H9 (cell line): ENCODE measurements at regions not wholly inside any gene's neighbourhood (a gene's known extent, or its start where the extent isn't known, plus 50 kb on each side); places are given as distances from the start of the nearest gene placed in this dataset.
A peak's percentile ranks its signal among the peaks of the same experiment; 100 is the strongest.

Experiments
- DNase-seq: peaks from one replicate; pipeline ENCODE4 v3.0.0-alpha.2; 2017
- H2AFZ ChIP-seq: one replicate; pipeline ENCODE4 v1.6.1; 2013; ENCODE audit warnings: mild to moderate bottlenecking, low read length, control low read depth, moderate library complexity
- H2AK5ac ChIP-seq: 2 replicates; pipeline ENCODE4 v1.6.1; 2013; ENCODE audit warnings: low read length, control low read depth, mixed read lengths; ENCODE audit not compliant: insufficient read length
- H2BK120ac ChIP-seq: one replicate; pipeline ENCODE4 v1.6.1; 2013; ENCODE audit warnings: low read depth, mild to moderate bottlenecking, low read length, control low read depth, inconsistent platforms; ENCODE audit not compliant: poor library complexity, severe bottlenecking
- H2BK12ac ChIP-seq: 2 replicates; pipeline ENCODE4 v1.6.1; 2013; ENCODE audit warnings: low read length, control low read depth, mixed read lengths, low read depth; ENCODE audit not compliant: insufficient read length
- H2BK15ac ChIP-seq: 2 replicates; pipeline ENCODE4 v1.6.1; 2013; ENCODE audit warnings: low read depth, low read length, control low read depth
- H2BK20ac ChIP-seq: one replicate; pipeline ENCODE4 v1.6.1; 2013; ENCODE audit warnings: low read depth, mild to moderate bottlenecking, low read length, control low read depth, inconsistent platforms; ENCODE audit not compliant: poor library complexity, severe bottlenecking
- H2BK5ac ChIP-seq: 2 replicates; pipeline ENCODE4 v1.6.1; 2013; ENCODE audit warnings: low read length, control low read depth, mixed read lengths; ENCODE audit not compliant: insufficient read length
- H3K14ac ChIP-seq: 2 replicates; pipeline ENCODE4 v1.6.1; 2013; ENCODE audit warnings: low read length, control low read depth; ENCODE audit not compliant: insufficient read depth
- H3K18ac ChIP-seq: 2 replicates; pipeline ENCODE4 v1.6.1; 2013; ENCODE audit warnings: low read depth, mild to moderate bottlenecking, mixed read lengths, low read length, control low read depth; ENCODE audit not compliant: insufficient read length
- H3K23ac ChIP-seq: 2 replicates; pipeline ENCODE4 v1.6.1; 2013; ENCODE audit warnings: low read length, control low read depth, mixed read lengths, low read depth; ENCODE audit not compliant: insufficient read length
- H3K23me2 ChIP-seq: 2 replicates; pipeline ENCODE4 v1.6.1; 2013; ENCODE audit warnings: low read depth, mild to moderate bottlenecking, mixed read lengths, low read length, control low read depth; ENCODE audit not compliant: insufficient read length, poor library complexity, severe bottlenecking
- H3K27ac ChIP-seq: 2 replicates; pipeline ENCODE4 v1.5.1; 2013; ENCODE audit warnings: low read length, control low read depth, mixed read lengths, low read depth; ENCODE audit not compliant: insufficient read length
- H3K27me3 ChIP-seq: 2 replicates; pipeline ENCODE4 v1.6.1; 2013; ENCODE audit warnings: low read length, control low read depth, inconsistent platforms; ENCODE audit not compliant: insufficient read depth
- H3K4ac ChIP-seq: 2 replicates; pipeline ENCODE4 v1.6.1; 2013; ENCODE audit warnings: low read depth, mild to moderate bottlenecking, control low read depth, inconsistent platforms, low read length, moderate library complexity
- H3K4me1 ChIP-seq: 2 replicates; pipeline ENCODE4 v1.6.1; 2013; ENCODE audit warnings: low read length, control low read depth, inconsistent platforms; ENCODE audit not compliant: insufficient read depth
- H3K4me2 ChIP-seq: 2 replicates; pipeline ENCODE4 v1.6.1; 2013; ENCODE audit warnings: low read length, control low read depth, mixed read lengths; ENCODE audit not compliant: insufficient read length, insufficient read depth
- H3K56ac ChIP-seq: 2 replicates; pipeline ENCODE4 v1.6.1; 2013; ENCODE audit warnings: low read depth, mild to moderate bottlenecking, mixed read lengths, low read length, control low read depth; ENCODE audit not compliant: insufficient read length
- H3K79me1 ChIP-seq: 2 replicates; pipeline ENCODE4 v1.6.1; 2013; ENCODE audit warnings: low read depth, mild to moderate bottlenecking, moderate library complexity, low read length, control low read depth, inconsistent platforms; ENCODE audit not compliant: insufficient read depth, poor library complexity, severe bottlenecking
- H3K79me2 ChIP-seq: 2 replicates; pipeline ENCODE4 v1.6.1; 2013; ENCODE audit warnings: low read length, control low read depth, inconsistent platforms; ENCODE audit not compliant: insufficient read depth
- H3K9ac ChIP-seq: 2 replicates; pipeline ENCODE4 v1.6.1; 2013; ENCODE audit warnings: low read length, control low read depth, mixed read lengths; ENCODE audit not compliant: insufficient read length; ENCODE audit errors: extremely low read depth
- H3K9me3 ChIP-seq: one replicate; pipeline ENCODE4 v1.6.1; 2013; ENCODE audit warnings: low read depth, low read length, inconsistent platforms; ENCODE audit not compliant: control insufficient read depth
- H3T11ph ChIP-seq: one replicate; pipeline ENCODE4 v1.6.1; 2013; ENCODE audit warnings: mild to moderate bottlenecking, low read length, control low read depth, inconsistent platforms
- H4K20me1 ChIP-seq: one replicate; pipeline ENCODE4 v1.6.1; 2013; ENCODE audit not compliant: control insufficient read depth, insufficient read length, insufficient read depth
- H4K5ac ChIP-seq: 2 replicates; pipeline ENCODE4 v1.6.1; 2013; ENCODE audit warnings: low read depth, mild to moderate bottlenecking, mixed read lengths, low read length, control low read depth; ENCODE audit not compliant: insufficient read length
- H4K8ac ChIP-seq: replicated peaks from 2 replicates; pipeline ENCODE4 v1.6.1; 2013; ENCODE audit warnings: low read length, control low read depth, mixed read lengths, low read depth; ENCODE audit not compliant: insufficient read length
- H4K91ac ChIP-seq: 2 replicates; pipeline ENCODE4 v1.6.1; 2013; ENCODE audit warnings: low read depth, mild to moderate bottlenecking, moderate library complexity, mixed read lengths, low read length, control low read depth; ENCODE audit not compliant: insufficient read length
- H3K27ac Mint-ChIP-seq, 3 experiments: 2 replicates in 2 of 3; 3 replicates in 1 of 3; pipeline ENCODE4 v1.8.0; 2020 to 2021; ENCODE audit warnings: mixed read lengths in 3 of 3, mild to moderate bottlenecking in 1 of 3, moderate library complexity in 1 of 3
- H3K27me3 Mint-ChIP-seq: 2 replicates; pipeline ENCODE4 v1.8.0; 2021; ENCODE audit warnings: low read depth, mild to moderate bottlenecking, moderate library complexity, mixed read lengths
- H3K36me3 Mint-ChIP-seq, 3 experiments: 2 replicates in 2 of 3; 3 replicates in 1 of 3; pipeline ENCODE4 v1.8.0; 2020 to 2021; ENCODE audit warnings: low read depth in 3 of 3, mixed read lengths in 3 of 3; ENCODE audit not compliant: insufficient read depth in 1 of 3
- H3K4me1 Mint-ChIP-seq, 2 experiments: 2 replicates each; pipeline ENCODE4 v1.8.0; 2020; ENCODE audit warnings: mixed read lengths in 2 of 2
- H3K4me3 Mint-ChIP-seq, 2 experiments: 2 replicates in 1 of 2; 3 replicates in 1 of 2; pipeline ENCODE4 v1.8.0; 2020 to 2021; ENCODE audit warnings: mild to moderate bottlenecking in 2 of 2, mixed read lengths in 2 of 2, moderate library complexity in 1 of 2
- H3K9me3 Mint-ChIP-seq, 2 experiments: 2 replicates in 1 of 2; 3 replicates in 1 of 2; pipeline ENCODE4 v1.8.0; 2020; ENCODE audit warnings: mild to moderate bottlenecking in 2 of 2, mixed read lengths in 2 of 2, moderate library complexity in 1 of 2
- WGBS: extraction: QIAGEN DNeasy Blood & Tissue Kit; methylation state at CpG from one replicate; pipeline ENCODE4 v1.1.7; 2013; ENCODE audit warnings: missing lambda C conversion rate, low lambda C conversion rate, mixed read lengths; ENCODE audit not compliant: insufficient read length; ENCODE audit errors: extremely low coverage; 5-methylcytosine and 5-hydroxymethylcytosine counted together
- TF ChIP-seq, protein P1 (sequence below): fragments of 200-600 bp; sonication (generic); conservative IDR thresholded peaks from 3 replicates; pipeline ENCODE4 v1.8.0; 2021; ENCODE audit warnings: antibody characterized with exemption, mild to moderate bottlenecking

DNA sequence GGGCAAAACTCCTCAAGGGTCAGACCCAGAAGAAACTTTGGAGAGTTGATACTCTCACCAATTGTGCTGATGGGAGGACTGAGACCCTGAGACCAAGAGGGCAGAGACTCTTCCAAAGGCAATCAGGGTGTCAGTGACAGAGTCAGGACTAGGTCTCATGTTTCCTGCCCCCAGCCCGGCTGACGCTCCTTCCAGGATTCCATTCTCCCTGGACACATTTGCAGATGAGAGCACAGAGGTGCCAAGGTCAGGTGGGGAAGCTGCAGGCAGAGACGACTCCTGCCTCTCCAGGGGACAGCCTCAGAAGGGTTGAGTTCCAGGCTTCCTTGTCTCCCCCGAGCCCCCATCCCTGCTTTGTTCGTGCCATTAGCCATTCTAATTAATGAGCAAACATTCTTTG lies 174.1 kb downstream of the WSCD1 start:
- no peak overlapping the region for H2AFZ ChIP-seq
- Mint-ChIP-seq H3K9me3 (no peaks in the 10 kb centered on the region; a peak in 1 of 5 replicates), H3K27me3 (peaks cover 2% of the 10 kb centered on the region; the same call in 1 of the 2 replicates), H3K36me3 (no peaks in the 10 kb centered on the region), H3K27ac (no peak overlapping the region; a peak in 1 of 7 replicates), H3K4me3 (no peak overlapping the region), H3K4me1 (peaks cover 48 to 58% of the 10 kb centered on the region in 2 experiments)
- H3T11ph ChIP-seq, result no peak overlapping the region
- no peaks in the 10 kb centered on the region for H3K79me2 ChIP-seq
- H2BK15ac ChIP-seq, result no peak overlapping the region
- H2BK20ac ChIP-seq, result no peak overlapping the region
- H2BK5ac ChIP-seq, result no peak overlapping the region
- no peak overlapping the region for H4K8ac ChIP-seq
- H2BK12ac ChIP-seq, result no peak overlapping the region
- no peak overlapping the region for H3K18ac ChIP-seq
- H3K4me2 ChIP-seq, result no peak overlapping the region
- H3K79me1 ChIP-seq, result no peaks in the 10 kb centered on the region
- peaks cover 9% of the 10 kb centered on the region; the same call in 1 of the 2 replicates for H3K4me1 ChIP-seq
- H2BK120ac ChIP-seq, result no peak overlapping the region
- no peaks in the 10 kb centered on the region for H3K27me3 ChIP-seq
- H3K23ac ChIP-seq, result no peak overlapping the region
- H4K20me1 ChIP-seq, result no peaks in the 10 kb centered on the region
- DNase-seq, result peak; percentile 20
- H4K91ac ChIP-seq, result no peak overlapping the region
- H3K56ac ChIP-seq, result no peak overlapping the region
- H2AK5ac ChIP-seq, result no peak overlapping the region
- no peak overlapping the region for H3K9ac ChIP-seq
- H3K14ac ChIP-seq, result no peak overlapping the region
- no peaks in the 10 kb centered on the region for H3K23me2 ChIP-seq
- H3K27ac ChIP-seq, result no peak overlapping the region
- H3K4ac ChIP-seq, result no peak overlapping the region
- no peaks in the 10 kb centered on the region for H3K9me3 ChIP-seq
- no peak overlapping the region for H4K5ac ChIP-seq
- TF ChIP-seq, protein P1, sequence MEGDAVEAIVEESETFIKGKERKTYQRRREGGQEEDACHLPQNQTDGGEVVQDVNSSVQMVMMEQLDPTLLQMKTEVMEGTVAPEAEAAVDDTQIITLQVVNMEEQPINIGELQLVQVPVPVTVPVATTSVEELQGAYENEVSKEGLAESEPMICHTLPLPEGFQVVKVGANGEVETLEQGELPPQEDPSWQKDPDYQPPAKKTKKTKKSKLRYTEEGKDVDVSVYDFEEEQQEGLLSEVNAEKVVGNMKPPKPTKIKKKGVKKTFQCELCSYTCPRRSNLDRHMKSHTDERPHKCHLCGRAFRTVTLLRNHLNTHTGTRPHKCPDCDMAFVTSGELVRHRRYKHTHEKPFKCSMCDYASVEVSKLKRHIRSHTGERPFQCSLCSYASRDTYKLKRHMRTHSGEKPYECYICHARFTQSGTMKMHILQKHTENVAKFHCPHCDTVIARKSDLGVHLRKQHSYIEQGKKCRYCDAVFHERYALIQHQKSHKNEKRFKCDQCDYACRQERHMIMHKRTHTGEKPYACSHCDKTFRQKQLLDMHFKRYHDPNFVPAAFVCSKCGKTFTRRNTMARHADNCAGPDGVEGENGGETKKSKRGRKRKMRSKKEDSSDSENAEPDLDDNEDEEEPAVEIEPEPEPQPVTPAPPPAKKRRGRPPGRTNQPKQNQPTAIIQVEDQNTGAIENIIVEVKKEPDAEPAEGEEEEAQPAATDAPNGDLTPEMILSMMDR, result no peak
- WGBS, result no CpG with 5 or more reads among the region's 5 CpGs
